ENCODE measurements at regions not wholly inside any gene's neighbourhood (a gene's known extent, or its start where the extent isn't known, plus 50 kb on each side); places are given as distances from the start of the nearest gene placed in this dataset.

GRCh38 chr3:117104792-117105191, 395.2 kb downstream of the TUSC7 start:
- TF ChIP-seq EZH2phosphoT487 (IDR thresholded peaks at IDR 0.05; ENCODE audit: low read depth): no peak
- TF ChIP-seq CTCF (IDR thresholded peaks at IDR 0.05; ENCODE audit: low read depth, low read length): no peak

Measured in OCI-LY3 (cell line).